GM10266 (cell line): ENCODE measurements at regions not wholly inside any gene's neighbourhood (a gene's known extent, or its start where the extent isn't known, plus 50 kb on each side); places are given as distances from the start of the nearest gene placed in this dataset.

ENCODE experiments used
- DNase-seq: peaks from one replicate; pipeline ENCODE4 v3.0.0; 2012; ENCODE audit errors: extremely low spot score
- CTCF ChIP-seq: IDR thresholded peaks from 2 replicates; pipeline ENCODE4 v1.5.1; 2012; ENCODE audit warnings: mild to moderate bottlenecking, low read depth; ENCODE audit not compliant: control insufficient read depth, insufficient read depth; ENCODE audit errors: missing control alignments

- no peak for DNase-seq
- no peak for TF ChIP-seq CTCF
These were observed 97.2 kb downstream of the PCSK1 start for GRCh38 chr5:96335873-96336272.

GRCh38 chr5:96333391-96333790 is 99.7 kb downstream of the PCSK1 start:
- no peak for DNase-seq
- no peak for TF ChIP-seq CTCF

GRCh38 chr5:96332535-96333366 is 100.3 kb downstream of the PCSK1 start:
- DNase-seq, result no peak
- no peak for TF ChIP-seq CTCF

GRCh38 chr5:96331681-96332361 is 101.2 kb downstream of the PCSK1 start:
- no peak for TF ChIP-seq CTCF
- no peak for DNase-seq

DNA sequence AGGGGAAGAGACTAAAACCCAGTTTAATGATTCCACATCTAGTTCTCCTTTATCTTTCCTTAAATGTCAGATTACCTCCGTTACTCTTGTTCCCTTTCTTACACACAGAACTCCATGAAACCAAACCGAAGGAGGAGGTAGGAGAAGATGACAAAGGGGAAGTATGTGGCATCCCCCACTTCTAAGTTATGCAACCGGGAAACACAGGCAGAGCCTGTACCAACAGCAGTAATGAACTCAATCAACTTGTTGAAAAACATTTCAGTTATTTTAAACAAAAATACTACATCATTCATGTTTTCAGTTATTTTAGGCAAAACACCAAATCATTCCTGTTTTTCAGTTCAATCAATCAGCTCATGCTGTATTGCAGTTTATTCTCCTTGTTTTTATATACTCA is 101.8 kb downstream of the PCSK1 start:
- no peak for TF ChIP-seq CTCF
- no peak for DNase-seq

DNA sequence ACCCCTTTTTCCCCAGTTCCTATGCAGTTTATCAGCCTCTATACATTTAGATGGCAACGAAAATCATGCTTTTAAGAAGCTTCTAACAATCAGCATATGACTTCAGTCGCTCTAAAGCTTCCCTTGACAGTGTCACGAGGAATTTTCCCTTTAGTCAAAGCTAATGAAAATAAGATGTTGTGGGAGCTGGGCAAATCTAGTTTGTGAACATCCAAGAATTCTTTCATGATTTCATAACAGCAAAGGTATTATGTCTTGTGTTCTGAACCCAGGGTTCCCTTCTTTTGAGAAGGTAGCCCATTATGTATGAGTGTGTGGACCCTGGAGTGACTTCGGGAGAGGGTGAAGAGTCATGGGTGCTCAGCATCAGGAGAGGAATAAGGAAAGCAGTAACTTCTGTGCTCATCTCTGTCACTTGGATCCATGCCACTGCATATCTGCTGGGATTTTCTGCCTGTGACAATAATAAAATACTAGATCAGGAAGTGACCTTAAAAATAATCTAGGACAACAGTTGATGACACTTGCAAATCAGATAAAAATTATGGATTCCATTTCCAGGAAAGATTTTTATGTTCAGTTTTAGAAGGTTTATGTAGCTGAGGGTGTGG is 102.4 kb downstream of the PCSK1 start:
- no peak for DNase-seq
- no peak for TF ChIP-seq CTCF
